Femur (tissue), 1 donor: ENCODE measurements at regions not wholly inside any gene's neighbourhood (a gene's known extent, or its start where the extent isn't known, plus 50 kb on each side); places are given as distances from the start of the nearest gene placed in this dataset.

Experiments
- DNase-seq: peaks from one replicate; pipeline ENCODE4 v3.0.0-alpha.2; 2017

DNA sequence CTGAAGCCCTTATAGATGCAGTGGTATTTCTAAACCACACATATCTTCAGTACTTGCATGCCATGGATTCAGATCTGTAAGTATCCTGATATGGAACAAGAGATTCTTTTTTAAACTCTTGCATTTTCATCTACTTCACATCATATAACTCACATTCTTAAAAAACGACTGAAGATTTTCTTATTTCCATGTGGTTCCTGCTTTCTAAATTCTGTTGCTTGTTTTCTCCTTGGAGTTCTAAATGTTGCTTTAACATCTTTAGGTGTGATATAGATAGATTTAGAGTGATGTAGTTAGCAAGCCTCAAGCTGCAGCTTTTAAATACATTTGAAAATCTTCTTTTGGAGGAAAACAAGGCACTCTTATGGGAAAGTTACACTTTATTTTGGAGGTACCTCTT, 455.4 kb downstream of the FOXG1 start:
- DNase-seq = no peak

- peak; percentile 24 for DNase-seq
These were observed 456.2 kb downstream of the FOXG1 start for GRCh38 chr14:29222671-29223268.

GRCh38 chr14:29223947-29224346, 457.4 kb downstream of the FOXG1 start:
- no peak for DNase-seq

- no peak for DNase-seq
These were observed 461.0 kb downstream of the FOXG1 start for GRCh38 chr14:29227631-29228030.

GRCh38 chr14:29232153-29232552, 465.6 kb downstream of the FOXG1 start:
- no peak for DNase-seq

DNA sequence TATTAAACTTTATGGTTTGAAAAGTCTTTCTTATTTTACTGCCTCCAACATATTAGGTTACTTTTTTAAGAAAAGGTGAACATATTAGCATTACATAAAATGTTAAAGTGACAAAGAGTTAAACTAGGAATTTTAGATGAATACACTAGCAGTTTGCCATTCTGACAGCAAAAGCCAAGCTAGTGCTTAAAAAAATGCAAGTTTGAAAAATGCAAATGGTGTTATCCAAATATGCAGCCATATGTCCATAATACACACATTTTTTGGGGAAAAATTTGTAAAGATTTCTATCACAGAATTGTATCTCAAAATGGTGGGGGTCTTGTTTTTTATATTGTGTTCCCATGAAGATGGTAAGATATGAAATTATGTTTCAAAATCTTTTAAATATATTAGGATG, 466.1 kb downstream of the FOXG1 start:
- no peak for DNase-seq

GRCh38 chr14:29233188-29233587, 466.6 kb downstream of the FOXG1 start:
- DNase-seq = no peak

DNA sequence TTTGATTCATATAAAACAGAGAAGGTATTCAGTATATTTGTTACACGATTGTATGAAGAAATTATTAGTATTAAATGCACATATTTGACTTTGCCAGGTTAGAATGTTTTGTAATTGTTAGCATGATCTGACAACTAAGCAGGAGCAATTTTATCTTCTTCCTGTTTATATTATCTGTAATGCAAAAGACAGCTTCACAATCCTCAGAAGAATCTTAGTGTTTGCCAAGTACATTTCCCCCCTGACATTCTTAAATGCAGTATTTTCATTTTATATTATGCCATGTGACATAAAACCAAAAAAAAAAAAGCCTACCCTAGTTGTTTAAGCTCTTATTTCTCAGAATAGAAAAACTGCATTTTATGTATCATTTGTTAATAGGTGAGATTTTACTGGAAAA, 469.4 kb downstream of the FOXG1 start:
- DNase-seq = no peak

- DNase-seq = no peak
These were observed 469.8 kb downstream of the FOXG1 start for GRCh38 chr14:29236401-29236800.

- DNase-seq = no peak
These were observed 470.3 kb downstream of the FOXG1 start for GRCh38 chr14:29236848-29237247.

DNA sequence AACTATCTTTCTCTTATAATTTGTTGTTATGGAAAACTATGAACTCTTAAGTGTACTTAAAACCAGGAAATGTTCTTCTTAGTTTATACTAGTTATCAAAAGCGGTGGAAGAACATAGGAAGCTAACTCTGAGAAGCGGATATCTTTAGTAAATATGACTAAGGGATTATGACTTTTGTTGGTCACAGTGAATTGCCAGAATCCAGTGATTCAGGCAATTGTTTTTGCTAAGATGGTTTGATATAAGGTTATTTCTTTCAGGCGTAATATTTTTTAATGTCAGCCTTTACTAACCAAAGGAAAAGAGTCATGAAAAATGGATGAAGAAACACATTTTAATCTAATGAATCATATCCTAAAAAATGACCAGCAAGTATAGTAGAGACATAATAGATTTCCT, 473.5 kb downstream of the FOXG1 start:
- DNase-seq = no peak

DNA sequence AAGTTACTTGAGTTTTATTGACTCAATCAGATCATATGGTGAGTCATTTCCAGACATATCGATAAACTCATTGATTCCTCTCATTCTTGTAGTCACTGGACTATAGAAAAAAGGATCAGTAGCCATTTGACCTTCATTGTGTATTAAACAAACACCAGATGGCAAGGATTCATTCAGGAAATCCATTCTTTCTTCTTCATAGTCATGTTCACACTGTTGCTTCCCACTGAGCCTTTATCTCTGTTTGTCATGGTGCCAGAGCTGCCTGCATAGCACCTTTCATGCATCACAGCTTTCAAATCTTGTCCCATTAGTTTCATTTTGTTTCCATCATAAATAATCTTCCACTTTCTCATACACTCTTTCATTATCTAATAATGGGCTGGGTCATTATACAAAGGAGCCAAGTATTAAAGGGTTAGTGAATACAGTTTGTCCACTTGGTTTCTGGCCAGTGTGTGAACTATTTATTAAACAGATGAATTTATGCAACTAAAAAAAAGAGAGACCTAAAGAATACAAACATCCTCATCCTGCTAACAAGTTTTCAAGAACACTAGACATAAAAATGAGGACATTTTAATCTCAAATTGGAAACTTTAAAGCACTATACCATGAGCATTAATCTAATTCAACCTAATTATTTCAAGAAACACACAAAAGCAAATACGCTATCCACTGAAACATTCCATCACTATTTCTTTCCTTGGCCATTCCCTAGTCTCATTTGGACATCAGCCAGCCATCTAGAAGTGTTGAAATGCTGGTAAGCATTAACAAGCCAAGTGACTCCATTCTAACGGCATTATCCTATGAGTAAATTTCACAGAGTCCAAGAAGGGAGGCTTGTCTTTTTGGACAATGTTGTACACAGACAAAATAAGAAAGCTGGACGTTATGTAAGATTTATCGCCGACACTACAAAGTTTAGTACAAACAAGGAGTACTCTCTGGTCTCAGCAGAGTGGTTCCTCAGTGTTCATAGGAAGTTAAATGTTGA, 476.5 kb downstream of the FOXG1 start:
- DNase-seq = no peak

GRCh38 chr14:29255692-29256091, 489.1 kb downstream of the FOXG1 start:
- no peak for DNase-seq

GRCh38 chr14:29262979-29263378, 496.4 kb downstream of the FOXG1 start:
- no peak for DNase-seq

- no peak for DNase-seq
These were observed 498.3 kb downstream of the FOXG1 start for GRCh38 chr14:29264865-29265264.

DNA sequence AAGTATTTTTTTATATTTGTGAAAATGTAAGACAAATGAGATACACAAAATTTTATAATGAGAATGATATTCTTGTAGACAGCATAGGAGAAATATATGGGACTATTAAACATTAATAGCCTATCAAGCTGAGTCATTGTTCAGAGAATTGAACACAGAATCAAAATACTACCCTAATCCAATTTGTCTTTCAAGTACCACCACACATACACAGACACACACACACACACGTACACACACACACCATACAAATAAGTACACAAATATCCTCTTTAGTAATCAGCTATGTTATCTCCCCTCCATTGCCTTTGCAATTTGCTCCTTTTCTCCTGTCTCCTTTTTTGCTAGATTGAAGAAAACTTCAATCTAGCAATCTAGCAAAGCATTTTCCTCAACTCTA, 499.3 kb downstream of the FOXG1 start:
- no peak for DNase-seq

DNA sequence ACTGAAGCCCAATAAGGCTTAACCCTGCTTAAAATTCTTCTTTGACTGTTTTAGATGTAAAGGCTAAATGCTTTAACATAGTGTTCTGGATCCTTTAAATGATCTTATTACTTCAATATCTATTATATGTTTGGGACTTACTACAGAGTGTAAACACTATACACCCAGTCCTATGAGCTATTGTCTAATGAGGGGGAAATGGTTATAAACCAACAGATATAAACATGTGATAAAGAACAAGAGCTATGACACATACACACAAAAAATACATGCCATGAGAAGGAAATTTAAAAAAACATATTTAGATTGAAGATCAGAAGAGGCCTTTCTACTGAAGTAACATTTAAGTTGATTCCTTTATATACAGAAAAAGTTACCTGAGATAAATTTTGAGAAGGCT, 505.1 kb downstream of the FOXG1 start:
- no peak for DNase-seq

DNA sequence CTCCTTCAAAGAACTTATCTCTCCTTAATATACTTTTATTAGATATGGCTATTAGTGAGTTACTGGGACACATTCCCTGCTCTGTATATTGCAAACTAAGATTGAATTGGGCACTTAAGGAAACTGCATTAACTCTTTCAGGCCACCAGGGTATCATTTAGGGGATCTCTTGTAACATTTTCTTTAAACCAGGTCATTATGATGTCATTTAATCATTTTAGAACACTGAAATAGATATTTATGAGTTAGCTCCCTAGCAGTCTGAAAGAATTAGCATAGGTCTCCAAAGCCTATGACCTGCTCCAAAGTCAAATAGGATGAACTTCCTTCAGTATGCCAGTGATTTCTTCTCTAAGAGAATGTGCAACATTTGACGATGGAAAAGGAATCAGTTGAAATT, 506.9 kb downstream of the FOXG1 start:
- DNase-seq = no peak

GRCh38 chr14:29274890-29275596, 508.5 kb downstream of the FOXG1 start:
- no peak for DNase-seq

DNA sequence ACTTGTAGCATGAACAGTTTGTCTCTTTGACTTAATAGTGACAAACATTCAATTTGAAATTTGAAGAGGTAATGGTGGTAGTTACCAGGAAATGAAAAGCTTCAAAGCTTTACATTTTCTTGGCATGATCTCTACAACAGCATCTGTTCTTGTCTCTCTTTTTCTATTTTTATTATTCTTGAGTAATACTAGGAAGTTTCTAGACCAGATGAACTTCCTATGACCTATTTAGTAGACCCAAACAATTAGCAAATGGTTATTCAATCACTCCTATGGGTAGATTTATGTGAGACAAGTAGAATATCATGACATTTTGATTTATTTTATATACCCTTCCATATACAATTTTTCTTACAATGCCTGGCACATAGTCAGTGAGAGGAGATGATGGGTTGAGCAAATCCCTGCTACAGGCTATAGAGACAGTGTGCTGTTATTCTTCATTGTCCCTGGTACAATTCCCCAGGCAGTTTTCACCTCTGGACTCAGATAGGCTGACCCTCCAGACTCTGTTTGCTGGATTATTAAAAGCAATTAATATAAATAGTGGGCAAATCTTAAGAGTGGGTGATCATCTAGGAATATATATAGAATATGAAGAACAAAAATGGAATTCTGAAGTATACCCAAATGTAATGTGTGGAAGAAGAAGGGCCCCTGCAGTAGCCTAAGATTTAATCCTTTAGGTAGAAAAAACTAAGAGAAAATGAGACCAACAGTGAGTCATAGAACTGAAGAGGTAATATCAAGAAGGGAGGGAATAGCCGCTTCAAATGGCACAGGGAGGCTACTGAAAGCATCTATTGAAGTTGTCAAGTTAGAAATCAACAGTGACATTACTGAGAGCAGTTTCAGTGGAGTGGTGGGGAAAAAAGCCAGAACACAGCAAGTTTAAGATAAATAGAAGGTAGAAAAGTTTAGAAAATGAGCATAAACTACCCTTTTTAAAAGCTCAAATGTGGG, 512.0 kb downstream of the FOXG1 start:
- no peak for DNase-seq

GRCh38 chr14:29282169-29282568, 515.6 kb downstream of the FOXG1 start:
- DNase-seq = no peak

- no peak for DNase-seq
These were observed 523.9 kb downstream of the FOXG1 start for GRCh38 chr14:29290441-29290840.
